HEK293 (cell line): ENCODE measurements at regions not wholly inside any gene's neighbourhood (a gene's known extent, or its start where the extent isn't known, plus 50 kb on each side); places are given as distances from the start of the nearest gene placed in this dataset.

Experiments used
- CTCF ChIA-PET: fragments of 350-600 bp; formaldehyde crosslinking; extraction: SDS; loops from one replicate; lab custom pipeline; 2021; ENCODE audit warnings: antibody characterized with exemption; lab: Yijun Ruan, JAX
- POLR2A ChIA-PET: fragments of 300-600 bp; formaldehyde crosslinking; extraction: SDS; loops from one replicate; lab custom pipeline; 2020; ENCODE audit warnings: antibody characterized with exemption, inconsistent platforms; lab: Yijun Ruan, JAX
- H3K27ac ChIP-seq: fragments of 200-500 bp; sonication (Bioruptor generic); 2 replicates; pipeline ENCODE4 v1.5.1; 2014; ENCODE audit warnings: low read depth, low read length, control low read depth, inconsistent platforms; ENCODE audit errors: extremely low read depth
- H3K36me3 ChIP-seq, 2 experiments: fragments of 200-500 bp in 1 of 2; sonication (Bioruptor generic) in 1 of 2; 1 replicate in 1 of 2; 2 replicates in 1 of 2; pipeline ENCODE4 v1.5.1; 2014 to 2017; ENCODE audit warnings: inconsistent platforms in 2 of 2, low read length in 2 of 2; ENCODE audit not compliant: control insufficient read depth in 2 of 2, insufficient read depth in 1 of 2
- H3K4me1 ChIP-seq: fragments of 200-500 bp; sonication (Bioruptor generic); 2 replicates; pipeline ENCODE4 v1.5.1; 2014; ENCODE audit warnings: mild to moderate bottlenecking, low read length, inconsistent platforms; ENCODE audit not compliant: control insufficient read depth, insufficient read depth
- H3K4me3 ChIP-seq: 2 replicates; pipeline ENCODE4 v1.5.1; 2011; ENCODE audit warnings: low read depth, mild to moderate bottlenecking, control low read depth, low read length, moderate library complexity
- H3K9me3 ChIP-seq: fragments of 200-500 bp; sonication (Bioruptor generic); 2 replicates; pipeline ENCODE4 v1.5.1; 2014; ENCODE audit warnings: low read depth, low read length, inconsistent platforms; ENCODE audit not compliant: control insufficient read depth, insufficient read depth
- BCL11A ChIP-seq: fragments of 450-650 bp; formaldehyde crosslinking; IDR thresholded peaks from 2 replicates; pipeline ENCODE4 v1.5.1; 2016; ENCODE audit warnings: low read depth, missing biosample characterization, missing genetic modification characterization
- HOXC10 ChIP-seq: sonication (generic); formaldehyde crosslinking; IDR thresholded peaks from 2 replicates; pipeline ENCODE4 v1.8.1; 2023; ENCODE audit warnings: mild to moderate bottlenecking, missing genetic modification reagents
- KLF16 ChIP-seq: fragments of 450-650 bp; formaldehyde crosslinking; IDR thresholded peaks from 2 replicates; pipeline ENCODE4 v1.5.1; 2017; ENCODE audit warnings: missing biosample characterization, missing genetic modification characterization
- KLF8 ChIP-seq: fragments of 450-650 bp; formaldehyde crosslinking; IDR thresholded peaks from 2 replicates; pipeline ENCODE4 v1.5.1; 2016; ENCODE audit warnings: missing biosample characterization, missing genetic modification characterization
- OSR2 ChIP-seq: fragments of 450-650 bp; formaldehyde crosslinking; IDR thresholded peaks from 2 replicates; pipeline ENCODE4 v1.5.1; 2016; ENCODE audit warnings: missing biosample characterization, missing genetic modification characterization
- SP3 ChIP-seq: fragments of 450-650 bp; formaldehyde crosslinking; IDR thresholded peaks from 2 replicates; pipeline ENCODE4 v1.5.1; 2016; ENCODE audit warnings: missing biosample characterization, missing genetic modification characterization
- ZBTB44 ChIP-seq: fragments of 450-650 bp; IDR thresholded peaks from 2 replicates; pipeline ENCODE4 v1.5.1; 2018; ENCODE audit warnings: missing biosample characterization, mild to moderate bottlenecking, missing genetic modification characterization
- ZEB2 ChIP-seq: fragments of 450-650 bp; formaldehyde crosslinking; IDR thresholded peaks from 2 replicates; pipeline ENCODE4 v1.5.1; 2016; ENCODE audit warnings: missing biosample characterization, missing genetic modification characterization
- ZFHX2 ChIP-seq: fragments of 450-650 bp; formaldehyde crosslinking; conservative IDR thresholded peaks from 2 replicates; pipeline ENCODE4 v1.5.1; 2016; ENCODE audit warnings: missing biosample characterization, missing genetic modification characterization
- ZFP37 ChIP-seq: fragments of 450-650 bp; formaldehyde crosslinking; IDR thresholded peaks from 2 replicates; pipeline ENCODE4 v1.5.1; 2016; ENCODE audit warnings: missing biosample characterization, missing genetic modification characterization
- ZNF112 ChIP-seq: fragments of 450-650 bp; formaldehyde crosslinking; IDR thresholded peaks from 2 replicates; pipeline ENCODE4 v1.5.0; 2017; ENCODE audit warnings: missing biosample characterization, missing genetic modification characterization
- ZNF155 ChIP-seq: fragments of 450-650 bp; formaldehyde crosslinking; IDR thresholded peaks from 2 replicates; pipeline ENCODE4 v1.5.1; 2016; ENCODE audit warnings: missing biosample characterization, missing genetic modification characterization
- ZNF223 ChIP-seq: fragments of 450-650 bp; formaldehyde crosslinking; IDR thresholded peaks from 2 replicates; pipeline ENCODE4 v1.5.1; 2016; ENCODE audit warnings: missing biosample characterization, missing genetic modification characterization
- ZNF23 ChIP-seq: fragments of 450-650 bp; formaldehyde crosslinking; IDR thresholded peaks from 2 replicates; pipeline ENCODE4 v1.5.1; 2016; ENCODE audit warnings: missing biosample characterization, missing genetic modification characterization, borderline replicate concordance
- ZNF239 ChIP-seq: fragments of 450-650 bp; formaldehyde crosslinking; IDR thresholded peaks from 2 replicates; pipeline ENCODE4 v1.5.1; 2016; ENCODE audit warnings: missing biosample characterization, missing genetic modification characterization
- ZNF248 ChIP-seq: fragments of 450-650 bp; formaldehyde crosslinking; IDR thresholded peaks from 2 replicates; pipeline ENCODE4 v1.5.1; 2017; ENCODE audit warnings: missing biosample characterization, missing genetic modification characterization
- ZNF26 ChIP-seq: fragments of 450-650 bp; formaldehyde crosslinking; IDR thresholded peaks from 2 replicates; pipeline ENCODE4 v1.5.1; 2016; ENCODE audit warnings: missing biosample characterization, missing genetic modification characterization
- ZNF266 ChIP-seq: fragments of 450-650 bp; formaldehyde crosslinking; IDR thresholded peaks from 2 replicates; pipeline ENCODE4 v1.5.1; 2016; ENCODE audit warnings: missing biosample characterization, missing genetic modification characterization, low read depth
- ZNF292 ChIP-seq: fragments of 450-650 bp; formaldehyde crosslinking; IDR thresholded peaks from 2 replicates; pipeline ENCODE4 v1.5.1; 2016; ENCODE audit warnings: low read depth, missing biosample characterization, missing genetic modification characterization, borderline replicate concordance
- ZNF335 ChIP-seq: fragments of 450-650 bp; formaldehyde crosslinking; conservative IDR thresholded peaks from 2 replicates; pipeline ENCODE4 v1.5.1; 2016; ENCODE audit warnings: missing biosample characterization, missing genetic modification characterization
- ZNF366 ChIP-seq: fragments of 450-650 bp; formaldehyde crosslinking; conservative IDR thresholded peaks from 2 replicates; pipeline ENCODE4 v1.5.1; 2016; ENCODE audit warnings: missing biosample characterization, missing genetic modification characterization
- ZNF423 ChIP-seq: fragments of 450-650 bp; formaldehyde crosslinking; IDR thresholded peaks from 2 replicates; pipeline ENCODE4 v1.5.1; 2016; ENCODE audit warnings: missing biosample characterization, missing genetic modification characterization
- ZNF426 ChIP-seq: fragments of 450-650 bp; formaldehyde crosslinking; IDR thresholded peaks from 2 replicates; pipeline ENCODE4 v1.5.1; 2017; ENCODE audit warnings: missing biosample characterization, missing genetic modification characterization, mild to moderate bottlenecking, inconsistent platforms, moderate library complexity
- ZNF580 ChIP-seq: fragments of 450-650 bp; formaldehyde crosslinking; IDR thresholded peaks from 2 replicates; pipeline ENCODE4 v1.5.1; 2016; ENCODE audit warnings: missing biosample characterization, missing genetic modification characterization
- ZNF596 ChIP-seq: fragments of 450-650 bp; IDR thresholded peaks from 2 replicates; pipeline ENCODE4 v1.5.0; 2018; ENCODE audit warnings: missing biosample characterization, mild to moderate bottlenecking, missing genetic modification characterization, moderate library complexity
- ZNF610 ChIP-seq: fragments of 450-650 bp; formaldehyde crosslinking; IDR thresholded peaks from 2 replicates; pipeline ENCODE4 v1.5.1; 2016; ENCODE audit warnings: missing biosample characterization, missing genetic modification characterization, borderline replicate concordance
- ZNF791 ChIP-seq: fragments of 450-650 bp; formaldehyde crosslinking; IDR thresholded peaks from 2 replicates; pipeline ENCODE4 v1.5.1; 2016; ENCODE audit warnings: missing biosample characterization, missing genetic modification characterization
- ZNF843 ChIP-seq: fragments of 450-650 bp; formaldehyde crosslinking; IDR thresholded peaks from 2 replicates; pipeline ENCODE4 v1.5.1; 2016; ENCODE audit warnings: missing biosample characterization, missing genetic modification characterization
- ZSCAN16 ChIP-seq: fragments of 450-650 bp; formaldehyde crosslinking; IDR thresholded peaks from 2 replicates; pipeline ENCODE4 v1.5.1; 2016; ENCODE audit warnings: missing biosample characterization, missing genetic modification characterization

GRCh38 chr12:105814283-105814682 lies 324.5 kb downstream of the NUAK1 start:
- ChIA-PET CTCF (no interaction called here), POLR2A (no interaction called here)
- H3K9me3 ChIP-seq = no peaks in the 10 kb centered on the region
- TF ChIP-seq ZNF112 (tag by site-specific recombination) = no peak
- no peak for TF ChIP-seq KLF8 (tag by site-specific recombination)
- TF ChIP-seq ZNF423 = no peak
- no peak for TF ChIP-seq ZNF843 (tag by site-specific recombination)
- TF ChIP-seq ZNF791 (tag by site-specific recombination) = no peak
- TF ChIP-seq ZNF248 (tag by site-specific recombination) = no peak
- TF ChIP-seq ZNF23 (tag by site-specific recombination) = no peak
- TF ChIP-seq ZEB2 = no peak
- no peak for TF ChIP-seq ZNF610 (tag by site-specific recombination)
- TF ChIP-seq SP3 (tag by site-specific recombination) = no peak
- no peak for TF ChIP-seq ZBTB44
- no peak for TF ChIP-seq ZNF266
- no peak for TF ChIP-seq HOXC10 (CRISPR knock-in tag)
- TF ChIP-seq ZNF292 (tag by site-specific recombination) = no peak
- no peak for TF ChIP-seq ZFP37 (tag by site-specific recombination)
- no peak for TF ChIP-seq KLF16
- no peak for TF ChIP-seq ZNF26 (tag by site-specific recombination)
- no peak for TF ChIP-seq ZNF580
- no peak for TF ChIP-seq ZNF366 (tag by site-specific recombination)
- TF ChIP-seq ZSCAN16 = no peak
- H3K36me3 ChIP-seq = no peaks in the 10 kb centered on the region
- H3K4me3 ChIP-seq = no peak overlapping the region
- H3K27ac ChIP-seq = no peak overlapping the region
- no peaks in the 10 kb centered on the region for H3K4me1 ChIP-seq

- CTCF ChIA-PET = no interaction called here
- H3K4me1 ChIP-seq = no peaks in the 10 kb centered on the region
- H3K4me3 ChIP-seq = no peak overlapping the region
- TF ChIP-seq ZNF426 (tag by site-specific recombination) (no peak), ZNF843 (tag by site-specific recombination) (no peak), OSR2 (tag by site-specific recombination) (no peak), ZNF223 (tag by site-specific recombination) (no peak), ZFHX2 (no peak), ZNF155 (tag by site-specific recombination) (no peak), ZNF239 (tag by site-specific recombination) (no peak), ZNF335 (tag by site-specific recombination) (no peak), ZNF596 (tag by site-specific recombination) (no peak), BCL11A (tag by site-specific recombination) (no peak)
- no peaks in the 10 kb centered on the region for H3K36me3 ChIP-seq
- POLR2A ChIA-PET = no interaction called here
- H3K27ac ChIP-seq = no peak overlapping the region
- H3K9me3 ChIP-seq = no peaks in the 10 kb centered on the region
These were observed 319.2 kb downstream of the NUAK1 start for GRCh38 chr12:105819549-105819948.
